ENCODE measurements at regions not wholly inside any gene's neighbourhood (a gene's known extent, or its start where the extent isn't known, plus 50 kb on each side); places are given as distances from the start of the nearest gene placed in this dataset.

- DNase-seq (ENCODE audit: low read depth in 2 of 2), result peak in 1 of 2 donors; percentile 11
Observed at GRCh38 chr9:95822583-95823431, 52.7 kb upstream of the ERCC6L2 start.

DNA sequence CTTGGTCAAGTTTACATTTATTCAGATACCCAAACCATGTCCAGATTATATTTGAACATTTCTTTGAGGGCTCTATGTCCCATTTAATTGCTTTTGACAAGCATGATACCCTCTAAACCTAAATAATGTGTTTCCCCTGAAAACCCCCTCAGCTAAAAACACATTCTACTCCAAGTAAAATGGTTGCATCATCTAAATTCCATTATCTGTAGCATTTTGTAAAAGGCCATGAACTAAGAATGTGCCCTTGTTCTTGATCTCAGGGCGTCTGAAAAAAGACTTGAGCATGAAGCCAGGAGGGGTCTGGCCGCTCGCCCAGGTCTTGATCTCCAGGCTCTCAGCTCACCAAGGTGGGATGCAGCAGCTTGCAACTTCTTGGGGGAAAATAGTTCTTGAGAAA lies 53.5 kb upstream of the ERCC6L2 start:
- no peak for DNase-seq (ENCODE audit: low read depth in 2 of 2)

GRCh38 chr9:95820074-95820473 lies 55.4 kb upstream of the ERCC6L2 start:
- no peak for DNase-seq (ENCODE audit: low read depth in 2 of 2)

DNA sequence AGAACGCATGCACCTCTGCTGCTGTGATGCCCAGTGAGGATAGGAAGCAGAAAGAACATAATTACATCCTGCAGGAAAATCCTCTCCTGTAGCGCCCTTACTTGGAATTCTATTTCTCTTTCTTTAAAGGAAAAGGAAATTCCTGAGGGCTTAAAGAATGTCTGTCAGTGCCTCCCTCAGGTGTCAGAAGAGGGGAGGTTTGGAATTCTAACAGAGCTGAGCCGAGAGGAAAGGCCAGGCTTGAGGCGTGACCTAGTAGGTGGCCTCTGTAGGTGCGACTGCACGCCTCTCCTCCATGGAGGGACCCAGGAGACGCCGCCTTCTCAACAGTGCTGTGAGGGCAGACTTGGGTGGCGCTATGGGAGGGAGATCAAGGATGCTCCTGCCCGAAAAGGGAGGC lies 55.9 kb upstream of the ERCC6L2 start:
- no peak for DNase-seq (ENCODE audit: low read depth in 2 of 2)

GRCh38 chr9:95817205-95817604 lies 58.3 kb upstream of the ERCC6L2 start:
- no peak for DNase-seq (ENCODE audit: low read depth in 2 of 2)

- DNase-seq (ENCODE audit: low read depth in 2 of 2), result no peak
Observed at GRCh38 chr9:95816716-95817115, 58.8 kb upstream of the ERCC6L2 start.

GRCh38 chr9:95815961-95816360 lies 59.5 kb upstream of the ERCC6L2 start:
- DNase-seq (ENCODE audit: low read depth in 2 of 2), result no peak

DNA sequence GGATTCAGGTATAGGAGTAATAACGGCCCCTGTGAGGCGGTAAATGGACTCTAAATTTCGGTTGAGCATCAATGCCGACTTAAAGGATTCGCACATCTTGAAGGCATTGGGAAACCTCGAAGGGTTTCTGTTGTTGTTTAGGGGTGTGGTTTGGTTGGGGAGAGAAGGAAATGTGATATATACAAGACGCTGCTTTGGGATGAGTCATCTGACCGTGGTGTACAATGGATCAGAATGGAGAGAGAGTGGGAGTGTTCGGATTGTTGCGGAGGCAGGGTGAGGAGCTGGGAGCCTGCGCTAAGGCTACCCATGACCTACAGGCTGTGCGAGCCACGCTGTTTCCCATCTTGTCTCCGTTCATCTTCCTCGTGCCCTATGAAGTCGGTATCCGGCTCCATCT lies 60.4 kb upstream of the ERCC6L2 start:
- no peak for DNase-seq (ENCODE audit: low read depth in 2 of 2)

GRCh38 chr9:95813923-95814322 lies 61.6 kb upstream of the ERCC6L2 start:
- no peak for DNase-seq (ENCODE audit: low read depth in 2 of 2)

DNA sequence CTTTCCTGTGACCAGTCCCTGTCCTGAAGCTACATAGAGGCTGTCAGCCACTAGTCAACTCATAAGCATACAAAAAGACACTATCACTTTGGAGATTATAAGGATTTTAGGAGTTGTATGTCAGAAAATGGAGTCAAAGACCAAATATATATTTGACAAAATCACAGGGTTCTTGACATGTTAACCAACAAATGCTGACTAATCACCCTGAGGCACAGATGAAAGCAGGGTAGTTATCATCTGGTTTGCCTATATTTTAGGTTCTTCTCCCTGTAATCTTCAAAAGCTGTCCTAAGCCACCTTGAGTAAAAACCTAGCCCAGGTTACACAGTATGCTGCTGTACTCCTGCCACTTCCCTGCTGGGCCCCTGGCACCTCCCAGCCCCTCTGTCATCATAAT lies 64.7 kb upstream of the ERCC6L2 start:
- no peak for DNase-seq (ENCODE audit: low read depth in 2 of 2)

DNA sequence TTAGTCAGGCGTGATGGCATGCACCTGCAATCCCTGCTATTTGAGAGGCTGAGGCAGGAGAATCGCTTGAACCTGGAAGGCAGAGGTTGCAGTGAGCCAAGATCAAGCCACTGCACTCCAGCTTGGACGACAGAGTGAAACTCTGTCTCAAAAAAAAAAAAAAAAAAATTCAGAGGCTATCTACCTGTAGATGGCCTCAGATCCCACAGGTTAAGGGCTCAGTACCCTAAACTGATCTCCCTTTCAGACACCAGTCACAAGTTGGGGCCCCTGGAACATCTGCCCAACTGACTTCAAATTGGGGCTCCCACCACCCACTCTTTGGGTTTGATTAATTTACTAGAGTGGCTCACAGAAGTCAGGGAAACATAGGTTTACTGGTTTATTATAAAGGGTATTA lies 65.4 kb upstream of the ERCC6L2 start:
- no peak for DNase-seq (ENCODE audit: low read depth in 2 of 2)

DNA sequence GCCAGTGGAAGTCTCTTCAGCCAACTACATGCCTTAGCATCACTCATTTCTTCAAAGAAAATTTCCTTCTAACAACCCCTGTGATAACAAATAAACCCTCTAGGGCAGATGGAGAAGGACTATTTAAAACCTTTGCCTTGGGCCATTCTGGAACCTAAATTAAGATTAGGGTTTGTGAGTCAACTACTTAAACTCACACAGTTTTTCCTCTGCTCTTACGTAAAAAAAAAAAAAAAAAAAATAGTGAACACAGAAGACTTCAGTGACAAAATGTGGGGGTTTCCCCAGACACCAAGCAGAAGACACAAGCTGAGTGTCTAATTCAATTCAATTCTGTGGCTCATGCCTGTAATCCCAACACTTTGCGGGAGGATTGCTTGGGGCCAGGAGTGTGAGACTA lies 65.8 kb upstream of the ERCC6L2 start:
- no peak for DNase-seq (ENCODE audit: low read depth in 2 of 2)

DNA sequence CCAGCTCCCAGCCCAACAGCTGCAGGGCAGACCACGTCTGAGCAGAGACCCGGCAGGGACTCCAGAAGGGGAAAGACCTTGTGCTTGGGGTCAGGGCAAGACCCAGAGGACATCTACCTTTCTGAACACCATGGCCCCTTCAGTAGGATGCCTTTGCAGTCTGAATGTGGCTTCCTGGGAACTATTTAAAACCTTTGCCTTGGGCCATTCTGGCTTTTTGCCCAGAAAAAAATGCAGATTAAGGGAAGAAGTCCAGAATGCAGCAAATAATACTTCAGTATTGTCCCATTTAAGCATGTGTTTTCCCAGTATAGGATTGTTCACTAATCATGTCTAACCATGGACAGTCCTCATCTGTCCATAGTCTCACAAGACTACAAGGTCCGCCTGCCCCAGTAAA lies 67.5 kb upstream of the ERCC6L2 start:
- DNase-seq (ENCODE audit: low read depth in 2 of 2), result no peak

GRCh38 chr9:95807326-95807947 lies 68.1 kb upstream of the ERCC6L2 start:
- no peak for DNase-seq (ENCODE audit: low read depth in 2 of 2)

DNA sequence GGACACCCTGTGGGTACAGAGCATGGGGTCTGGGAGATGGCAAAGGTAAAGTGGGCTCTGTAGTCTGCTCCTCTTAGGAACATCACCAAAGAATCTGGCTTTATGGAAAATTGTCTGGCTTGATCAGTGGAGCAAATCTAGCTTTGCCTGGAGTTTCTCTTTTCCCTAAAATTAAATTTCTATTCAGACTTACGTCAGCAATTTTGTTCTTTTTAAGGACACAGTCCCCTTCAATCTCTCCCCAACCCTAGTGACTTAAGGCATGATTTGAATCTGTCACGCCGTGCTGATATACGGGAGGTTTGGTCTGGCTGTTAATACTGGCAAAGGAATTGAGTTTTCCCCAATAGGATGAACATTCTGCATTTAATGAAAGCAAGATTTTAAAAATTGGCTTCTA lies 72.3 kb upstream of the ERCC6L2 start:
- no peak for DNase-seq (ENCODE audit: low read depth in 2 of 2)

DNA sequence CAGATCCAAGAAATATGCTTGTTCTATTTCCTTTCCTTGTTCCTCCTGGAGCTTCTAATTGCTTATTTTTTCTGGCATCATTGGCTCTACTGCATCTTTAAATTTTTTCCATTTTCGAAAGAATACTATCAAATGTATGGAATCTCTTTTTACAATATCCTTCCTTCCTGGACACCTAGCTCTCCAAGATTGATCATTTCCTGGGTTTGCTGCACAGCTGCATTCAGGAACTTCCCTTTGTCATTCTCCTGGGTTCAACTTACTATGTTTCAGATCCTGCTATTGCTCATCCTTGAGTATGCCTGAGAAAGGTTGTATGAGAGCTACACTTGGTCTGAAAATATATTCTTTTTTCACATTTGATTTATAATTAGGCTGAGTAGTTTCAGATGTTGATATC lies 73.7 kb upstream of the ERCC6L2 start:
- no peak for DNase-seq (ENCODE audit: low read depth in 2 of 2)

DNA sequence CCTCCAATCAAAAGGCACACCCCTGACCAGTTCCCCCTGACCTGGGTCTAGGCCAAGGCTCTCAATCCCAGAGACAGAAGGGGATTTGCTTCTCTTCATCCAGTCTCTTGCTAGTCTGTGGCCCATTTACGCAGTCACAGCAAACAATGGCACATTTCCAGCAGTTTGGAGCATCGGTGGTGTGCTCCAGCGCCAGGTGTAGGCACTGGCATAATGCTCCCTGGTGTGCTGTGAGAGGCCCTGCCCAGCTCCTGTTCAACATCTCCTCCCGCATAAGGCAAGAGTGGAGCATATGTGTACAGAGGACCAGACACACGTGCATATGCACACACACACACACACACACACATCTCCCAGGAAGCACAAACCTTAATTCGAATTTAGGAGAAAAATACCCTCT lies 79.5 kb upstream of the ERCC6L2 start:
- DNase-seq (ENCODE audit: low read depth in 2 of 2), result no peak

DNA sequence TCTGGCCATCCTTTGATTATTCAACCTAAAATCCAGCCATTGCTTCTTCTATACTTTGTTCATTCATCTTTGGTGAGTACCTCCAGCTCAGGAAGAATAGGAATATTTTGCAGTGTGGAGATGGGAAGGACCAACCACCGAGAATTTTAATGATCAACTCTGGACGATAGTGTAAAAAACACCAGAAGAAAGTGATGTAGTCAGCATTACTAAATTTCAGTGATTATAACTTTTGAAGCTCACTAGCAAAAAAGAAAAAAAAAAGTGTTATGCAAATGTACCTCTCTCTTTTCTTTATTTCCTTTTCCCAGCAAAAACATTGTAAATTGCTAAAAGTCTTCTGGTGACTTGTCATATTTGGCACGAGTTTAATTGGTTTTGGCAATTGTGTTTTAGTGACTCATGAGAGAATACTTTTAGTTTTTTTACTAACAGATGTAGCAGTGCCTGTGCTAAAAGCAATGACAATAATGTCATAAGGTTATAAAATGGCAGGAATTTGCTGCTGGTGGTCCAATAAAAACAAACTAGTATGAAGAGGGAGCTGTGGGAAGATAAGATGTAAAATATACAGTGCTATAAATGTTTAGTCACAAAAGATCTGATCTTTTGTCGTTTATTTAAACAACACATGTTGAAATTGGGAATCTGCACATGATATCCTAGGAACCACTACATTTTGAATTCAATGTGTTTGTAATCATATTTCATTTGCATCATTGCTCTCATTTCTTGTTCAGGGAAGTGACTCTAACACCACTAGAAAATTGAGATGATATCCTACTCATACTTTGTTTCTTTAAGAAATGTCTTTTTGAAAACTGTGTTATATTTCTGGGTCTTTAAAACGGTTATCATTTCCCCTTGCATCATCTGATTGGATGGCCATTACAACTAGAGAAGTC lies 81.3 kb upstream of the ERCC6L2 start:
- DNase-seq (ENCODE audit: low read depth in 2 of 2), result no peak

GRCh38 chr9:95791695-95792094 lies 83.8 kb upstream of the ERCC6L2 start:
- no peak for DNase-seq (ENCODE audit: low read depth in 2 of 2)

DNA sequence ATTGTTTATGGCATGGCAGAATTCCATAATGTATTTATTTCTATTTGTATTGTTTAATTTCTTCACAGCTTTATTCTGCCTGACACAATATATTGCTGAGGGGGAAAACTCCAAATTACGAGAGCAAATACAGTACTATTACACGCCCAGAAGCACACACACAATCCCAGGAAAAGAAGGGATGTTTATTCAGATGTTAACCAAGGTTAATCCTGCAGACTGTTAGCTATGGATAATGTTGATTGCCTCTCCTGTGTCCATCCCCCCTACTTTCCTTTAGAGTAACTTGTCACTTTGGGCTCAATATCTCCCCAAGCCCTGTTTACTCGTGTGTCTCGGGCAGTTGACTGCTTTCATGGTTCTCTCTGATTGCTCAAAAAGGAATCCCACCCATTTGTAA lies 84.2 kb upstream of the ERCC6L2 start:
- DNase-seq (ENCODE audit: low read depth in 2 of 2), result no peak

- DNase-seq (ENCODE audit: low read depth in 2 of 2), result no peak
Observed at GRCh38 chr9:95788521-95788991, 86.9 kb upstream of the ERCC6L2 start.

- no peak for DNase-seq (ENCODE audit: low read depth in 2 of 2)
Observed at GRCh38 chr9:95788021-95788420, 87.5 kb upstream of the ERCC6L2 start.
